Neuronal stem cell (in vitro differentiated cells): ENCODE measurements at regions not wholly inside any gene's neighbourhood (a gene's known extent, or its start where the extent isn't known, plus 50 kb on each side); places are given as distances from the start of the nearest gene placed in this dataset.

ENCODE experiments used
- DNase-seq: peaks from one replicate; pipeline ENCODE4 v3.0.0-alpha.2; 2013; ENCODE audit warnings: low spot score
- H2AFZ ChIP-seq: one replicate; pipeline ENCODE4 v1.6.1; 2013; ENCODE audit warnings: mild to moderate bottlenecking, low read length, inconsistent platforms
- H2AK5ac ChIP-seq: 2 replicates; pipeline ENCODE4 v1.6.1; 2013; ENCODE audit warnings: low read depth, mild to moderate bottlenecking, inconsistent platforms, low read length, moderate library complexity, mixed read lengths
- H2BK120ac ChIP-seq: 2 replicates; pipeline ENCODE4 v1.6.1; 2013; ENCODE audit warnings: low read depth, mild to moderate bottlenecking, inconsistent platforms, low read length, moderate library complexity, mixed read lengths
- H2BK12ac ChIP-seq: one replicate; pipeline ENCODE4 v1.6.1; 2013; ENCODE audit warnings: low read length, inconsistent platforms
- H2BK15ac ChIP-seq: 2 replicates; pipeline ENCODE4 v1.6.1; 2013; ENCODE audit warnings: mild to moderate bottlenecking, low read length, inconsistent platforms, mixed read lengths
- H2BK5ac ChIP-seq: one replicate; pipeline ENCODE4 v1.6.1; 2013; ENCODE audit warnings: inconsistent platforms, mild to moderate bottlenecking, low read length, moderate library complexity
- H3K14ac ChIP-seq: one replicate; pipeline ENCODE4 v1.6.1; 2013; ENCODE audit warnings: low read length, inconsistent platforms
- H3K18ac ChIP-seq: 2 replicates; pipeline ENCODE4 v1.6.1; 2013; ENCODE audit warnings: low read length, inconsistent platforms
- H3K23ac ChIP-seq: 2 replicates; pipeline ENCODE4 v1.6.1; 2013; ENCODE audit warnings: low read depth, mild to moderate bottlenecking, mixed read lengths, low read length, inconsistent platforms; ENCODE audit not compliant: poor library complexity
- H3K27ac ChIP-seq: replicated peaks from 3 replicates; pipeline ENCODE4 v1.5.1; 2013; ENCODE audit warnings: low read length, inconsistent platforms
- H3K27me3 ChIP-seq, 3 experiments: 2 replicates each; pipeline ENCODE4 v1.6.1; 2013; ENCODE audit warnings: low read length in 3 of 3, mild to moderate bottlenecking in 2 of 3, inconsistent platforms in 1 of 3, low read depth in 1 of 3, mixed read lengths in 1 of 3, moderate library complexity in 1 of 3; ENCODE audit not compliant: control insufficient read depth in 3 of 3, insufficient read depth in 3 of 3
- H3K36me3 ChIP-seq, 2 donors: replicated peaks in 1 of 2; 2 replicates each; pipeline ENCODE4 v1.6.1; 2013; ENCODE audit warnings: low read length in 2 of 2; ENCODE audit not compliant: control insufficient read depth in 2 of 2, insufficient read depth in 2 of 2
- H3K4ac ChIP-seq: 2 replicates; pipeline ENCODE4 v1.6.1; 2013; ENCODE audit warnings: inconsistent platforms, mild to moderate bottlenecking, low read length, moderate library complexity
- H3K4me1 ChIP-seq, 2 donors: 1 replicate in 1 of 2; 2 replicates in 1 of 2; pipeline ENCODE4 v1.6.1; 2013; ENCODE audit warnings: low read length in 2 of 2, low read depth in 1 of 2; ENCODE audit not compliant: control insufficient read depth in 2 of 2, insufficient read depth in 1 of 2
- H3K4me2 ChIP-seq: one replicate; pipeline ENCODE4 v1.6.1; 2013; ENCODE audit warnings: mild to moderate bottlenecking, low read length, inconsistent platforms; ENCODE audit not compliant: insufficient read depth, poor library complexity, severe bottlenecking
- H3K4me3 ChIP-seq, 2 donors: 2 replicates each; pipeline ENCODE4 v1.5.1; 2013; ENCODE audit warnings: low read length in 2 of 2, mild to moderate bottlenecking in 2 of 2, inconsistent platforms in 1 of 2, moderate library complexity in 1 of 2
- H3K79me1 ChIP-seq: one replicate; pipeline ENCODE4 v1.6.1; 2013; ENCODE audit warnings: low read depth, mild to moderate bottlenecking, inconsistent platforms, low read length, moderate library complexity
- H3K9ac ChIP-seq: one replicate; pipeline ENCODE4 v1.6.1; 2013; ENCODE audit warnings: mild to moderate bottlenecking, low read depth, low read length, inconsistent platforms; ENCODE audit not compliant: poor library complexity
- H3K9me3 ChIP-seq, 2 donors: replicated peaks in 1 of 2; 2 replicates each; pipeline versions ENCODE3 to v1.6.1; 2013; ENCODE audit warnings: low read length in 2 of 2, mild to moderate bottlenecking in 2 of 2, inconsistent platforms in 1 of 2, low read depth in 1 of 2, mixed read lengths in 1 of 2, moderate library complexity in 1 of 2; ENCODE audit not compliant: control insufficient read depth in 2 of 2, insufficient read depth in 1 of 2
- H4K8ac ChIP-seq: one replicate; pipeline ENCODE4 v1.6.1; 2013; ENCODE audit warnings: low read depth, mild to moderate bottlenecking, inconsistent platforms, low read length, moderate library complexity
- H4K91ac ChIP-seq: one replicate; pipeline ENCODE4 v1.6.1; 2013; ENCODE audit warnings: low read length, low read depth, mild to moderate bottlenecking, inconsistent platforms; ENCODE audit not compliant: poor library complexity
- WGBS, 2 donors: extraction: QIAGEN DNeasy Blood & Tissue Kit; methylation state at CpG; one replicate each; pipeline ENCODE4 v1.1.7; 2013; ENCODE audit warnings: missing lambda C conversion rate in 2 of 2, mixed read lengths in 1 of 2; ENCODE audit not compliant: insufficient read length in 2 of 2, insufficient replicate concordance in 1 of 2; ENCODE audit errors: extremely low coverage in 2 of 2; 5-methylcytosine and 5-hydroxymethylcytosine counted together

- no peak overlapping the region for H3K27ac ChIP-seq
- H2AFZ ChIP-seq: no peak overlapping the region
- no peaks in the 10 kb centered on the region for H3K27me3 ChIP-seq
- no peak overlapping the region for H3K4ac ChIP-seq
- H3K9me3 ChIP-seq: peaks cover under 1 to 8% of the 10 kb centered on the region in 2 donors
- H3K23ac ChIP-seq: no peak overlapping the region
- no peak for DNase-seq
- H2BK12ac ChIP-seq: no peak overlapping the region
- no peak overlapping the region for H3K9ac ChIP-seq
- no CpG with 5 or more reads among the region's 4 CpGs for WGBS, 2 donors
- no peaks in the 10 kb centered on the region for H3K36me3 ChIP-seq
- H4K8ac ChIP-seq: no peak overlapping the region
- no peak overlapping the region for H4K91ac ChIP-seq
- H3K14ac ChIP-seq: no peak overlapping the region
- H2BK5ac ChIP-seq: no peak overlapping the region
- no peak overlapping the region for H3K4me2 ChIP-seq
- H3K4me1 ChIP-seq: no peaks in the 10 kb centered on the region
- no peak overlapping the region for H3K4me3 ChIP-seq
- no peak overlapping the region for H2BK15ac ChIP-seq
- H3K18ac ChIP-seq: no peak overlapping the region
- no peak overlapping the region for H2BK120ac ChIP-seq
- H3K79me1 ChIP-seq: no peaks in the 10 kb centered on the region
- H2AK5ac ChIP-seq: no peak overlapping the region
Observed at GRCh38 chr15:23750179-23750578, 63.1 kb upstream of the NDN start.

- H3K27me3 ChIP-seq: no peaks in the 10 kb centered on the region
- H3K23ac ChIP-seq: no peak overlapping the region
- H3K9ac ChIP-seq: no peak overlapping the region
- WGBS, 2 donors: no CpG with 5 or more reads among the region's 1 CpG
- no peak overlapping the region for H2BK5ac ChIP-seq
- H3K79me1 ChIP-seq: no peaks in the 10 kb centered on the region
- no peak overlapping the region for H2BK120ac ChIP-seq
- no peak overlapping the region for H3K18ac ChIP-seq
- H3K14ac ChIP-seq: no peak overlapping the region
- DNase-seq: no peak
- peaks cover 4 to 12% of the 10 kb centered on the region in 2 donors for H3K9me3 ChIP-seq
- H2BK15ac ChIP-seq: no peak overlapping the region
- H3K27ac ChIP-seq: no peak overlapping the region
- H4K91ac ChIP-seq: no peak overlapping the region
- H2AK5ac ChIP-seq: no peak overlapping the region
- no peak overlapping the region for H3K4ac ChIP-seq
- H3K4me3 ChIP-seq: no peak overlapping the region
- H2BK12ac ChIP-seq: no peak overlapping the region
- H3K4me2 ChIP-seq: no peak overlapping the region
- no peaks in the 10 kb centered on the region for H3K36me3 ChIP-seq
- H3K4me1 ChIP-seq: no peaks in the 10 kb centered on the region
- H4K8ac ChIP-seq: no peak overlapping the region
- H2AFZ ChIP-seq: no peak overlapping the region
Observed at GRCh38 chr15:23750776-23751175, 63.7 kb upstream of the NDN start.

- Histone ChIP-seq H2BK12ac (no peak overlapping the region), H2AFZ (peak overlapping the region; percentile 6), H3K4ac (no peak overlapping the region), H2BK15ac (no peak overlapping the region), H3K79me1 (no peaks in the 10 kb centered on the region), H2BK120ac (no peak overlapping the region), H4K8ac (no peak overlapping the region), H4K91ac (no peak overlapping the region), H3K23ac (no peak overlapping the region), H3K9ac (no peak overlapping the region), H3K4me1 (no peaks in the 10 kb centered on the region), H3K27ac (no peak overlapping the region), H3K4me3 (no peak overlapping the region), H2AK5ac (no peak overlapping the region), H2BK5ac (no peak overlapping the region), H3K9me3 (peaks cover 9 to 21% of the 10 kb centered on the region in 2 donors), H3K4me2 (no peak overlapping the region), H3K36me3 (no peaks in the 10 kb centered on the region), H3K18ac (peak overlapping the region; percentile 40), H3K27me3 (no peaks in the 10 kb centered on the region), H3K14ac (no peak overlapping the region)
- no CpG with 5 or more reads among the region's 2 CpGs for WGBS, 2 donors
- DNase-seq: no peak
Observed at GRCh38 chr15:23753248-23753647, 66.1 kb upstream of the NDN start.

GRCh38 chr15:23758891-23759290 is 71.8 kb upstream of the NDN start:
- H3K4me1 ChIP-seq: peaks cover 0 to 11% of the 10 kb centered on the region in 2 donors
- DNase-seq: no peak
- no peak overlapping the region for H2BK15ac ChIP-seq
- no peak overlapping the region for H4K8ac ChIP-seq
- H3K4me2 ChIP-seq: no peak overlapping the region
- H3K4ac ChIP-seq: no peak overlapping the region
- no peak overlapping the region for H3K23ac ChIP-seq
- H2AK5ac ChIP-seq: no peak overlapping the region
- no peak overlapping the region for H2AFZ ChIP-seq
- H2BK5ac ChIP-seq: no peak overlapping the region
- no peaks in the 10 kb centered on the region for H3K36me3 ChIP-seq
- no peaks in the 10 kb centered on the region for H3K27me3 ChIP-seq
- H3K9me3 ChIP-seq: peaks cover 11 to 17% of the 10 kb centered on the region in 2 donors
- no peak overlapping the region for H2BK12ac ChIP-seq
- no peak overlapping the region for H3K27ac ChIP-seq
- no peak overlapping the region for H4K91ac ChIP-seq
- no peak overlapping the region for H3K14ac ChIP-seq
- no peak overlapping the region for H3K18ac ChIP-seq
- no peak overlapping the region for H2BK120ac ChIP-seq
- H3K9ac ChIP-seq: no peak overlapping the region
- WGBS, 2 donors: no CpG with 5 or more reads among the region's 7 CpGs
- no peak overlapping the region for H3K4me3 ChIP-seq
- H3K79me1 ChIP-seq: no peaks in the 10 kb centered on the region
